Left renal cortex interstitium (tissue), 4 donors: ENCODE measurements at regions not wholly inside any gene's neighbourhood (a gene's known extent, or its start where the extent isn't known, plus 50 kb on each side); places are given as distances from the start of the nearest gene placed in this dataset.
"Not testable (repeated sequence)": the region's sequence is repeated elsewhere in the genome, so short reads cannot be mapped to it uniquely, and the experiment has no call there.

Experiments used
- DNase-seq, 4 donors: peaks; one replicate each; pipeline ENCODE4 v3.0.0-alpha.2; 2013; ENCODE audit warnings: low read depth in 4 of 4, low spot score in 2 of 4, missing footprints in 1 of 4

DNA sequence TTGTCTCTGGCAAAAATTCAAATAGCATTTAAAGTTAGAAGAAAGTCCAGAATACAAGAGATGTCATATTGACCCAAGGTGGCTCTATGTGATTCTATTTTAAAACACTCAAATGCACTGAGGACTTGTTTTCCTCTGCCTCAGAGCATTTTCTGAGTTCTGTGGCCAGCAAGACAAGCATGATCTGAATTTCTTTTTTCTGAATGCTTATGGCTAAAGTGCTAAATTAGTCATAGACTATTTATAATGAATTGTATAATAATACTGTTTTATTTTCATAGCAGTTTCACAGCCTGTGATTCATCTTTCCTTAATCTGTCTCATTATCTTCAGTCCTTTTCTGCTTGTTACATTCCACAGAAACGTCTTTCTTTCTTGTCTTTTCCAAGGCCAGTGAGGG, 63.9 kb upstream of the SEC22B start:
- not testable (repeated sequence) for DNase-seq

- not testable (repeated sequence) for DNase-seq
Observed at GRCh38 chr1:120239351-120239750, 63.0 kb upstream of the SEC22B start.

GRCh38 chr1:120238867-120239266, 62.5 kb upstream of the SEC22B start:
- not testable (repeated sequence) for DNase-seq

DNA sequence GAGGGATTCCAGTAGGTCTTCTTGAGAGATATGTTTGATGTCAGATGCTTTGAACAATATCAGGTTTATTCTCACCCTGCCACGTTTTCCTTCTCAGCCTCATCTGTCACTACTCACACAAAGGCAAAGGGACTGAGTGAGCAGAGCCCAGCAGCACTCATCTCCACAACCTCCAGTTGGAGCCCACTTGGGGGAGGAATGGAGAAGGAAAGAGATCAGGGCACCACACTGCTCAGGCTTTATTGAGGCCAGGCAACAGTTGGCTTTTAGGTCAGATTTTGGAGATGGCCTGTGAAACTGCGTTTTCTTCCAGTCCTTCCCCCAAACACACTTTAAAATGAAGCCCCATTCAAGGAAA, 57.3 kb upstream of the SEC22B start:
- DNase-seq, result not testable (repeated sequence)

- DNase-seq, result not testable (repeated sequence)
Observed at GRCh38 chr1:120232834-120233660, 56.7 kb upstream of the SEC22B start.

DNA sequence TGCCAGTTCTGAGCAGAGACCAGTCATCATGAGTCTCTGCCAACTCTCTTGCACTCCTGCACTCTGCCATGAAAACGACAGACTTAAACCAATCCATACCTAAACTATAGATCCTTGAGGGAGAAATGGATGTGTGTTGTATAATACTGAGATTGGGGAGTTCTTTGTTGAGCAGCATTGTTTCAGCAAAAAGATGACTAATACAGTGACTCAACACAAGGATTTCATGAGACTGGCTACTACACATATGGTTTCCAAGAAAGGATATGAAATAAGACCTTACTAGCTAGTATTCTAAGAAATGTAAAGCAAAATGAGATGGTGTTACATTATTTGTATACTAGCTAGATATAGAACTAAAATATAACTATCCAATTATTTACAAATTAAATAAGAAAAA, 53.5 kb upstream of the SEC22B start:
- not testable (repeated sequence) for DNase-seq
